Suprapubic skin (tissue), 3 donors: ENCODE measurements at regions not wholly inside any gene's neighbourhood (a gene's known extent, or its start where the extent isn't known, plus 50 kb on each side); places are given as distances from the start of the nearest gene placed in this dataset.

Experiments
- CTCF ChIP-seq, 2 donors: fragments of 200-600 bp in 1 of 2; fragments of 450-650 bp in 1 of 2; sonication (generic) in 1 of 2; IDR thresholded peaks; one replicate each; pipeline ENCODE4 v1.5.1; 2016 to 2019; ENCODE audit warnings: antibody characterized with exemption in 2 of 2, mild to moderate bottlenecking in 1 of 2, moderate library complexity in 1 of 2
- EP300 ChIP-seq: sonication (generic); formaldehyde crosslinking; IDR thresholded peaks from one replicate; pipeline ENCODE4 v1.6.1; 2017; ENCODE audit warnings: antibody characterized with exemption
- POLR2A ChIP-seq, 2 donors: fragments of 450-650 bp; IDR thresholded peaks; one replicate each; pipeline ENCODE4 v1.6.1; 2017; ENCODE audit warnings: antibody characterized with exemption in 2 of 2, mild to moderate bottlenecking in 2 of 2, moderate library complexity in 2 of 2

GRCh38 chr20:22924949-22925612 is 110.0 kb upstream of the SSTR4 start:
- TF ChIP-seq CTCF (IDR thresholded peaks at IDR 0.05): no peak
- TF ChIP-seq POLR2A (IDR thresholded peaks at IDR 0.05): no peak
- no peak for TF ChIP-seq EP300
